Stimulated activated naive CD8-positive, alpha-beta T cell treated with anti-CD3 and anti-CD28 coated beads, Interleukin-15, Interleukin-2, amounts not matched to agents 100 ng/mL and 50 ng/mL, for 24 hours (primary cell): ENCODE measurements at regions not wholly inside any gene's neighbourhood (a gene's known extent, or its start where the extent isn't known, plus 50 kb on each side); places are given as distances from the start of the nearest gene placed in this dataset.

Experiments
- H3K27ac Mint-ChIP-seq: one replicate; pipeline ENCODE4 v1.8.0; 2021; ENCODE audit warnings: mild to moderate bottlenecking, mixed read lengths
- H3K27me3 Mint-ChIP-seq: one replicate; pipeline ENCODE4 v1.8.0; 2021; ENCODE audit warnings: mixed read lengths
- H3K36me3 Mint-ChIP-seq: one replicate; pipeline ENCODE4 v1.8.0; 2021; ENCODE audit warnings: low read depth, mixed read lengths
- H3K4me1 Mint-ChIP-seq: one replicate; pipeline ENCODE4 v1.8.0; 2021; ENCODE audit warnings: low read depth, mixed read lengths
- H3K4me3 Mint-ChIP-seq: one replicate; pipeline ENCODE4 v1.8.0; 2021; ENCODE audit warnings: mild to moderate bottlenecking, mixed read lengths
- H3K9me3 Mint-ChIP-seq: one replicate; pipeline ENCODE4 v1.8.0; 2021; ENCODE audit warnings: mixed read lengths

DNA sequence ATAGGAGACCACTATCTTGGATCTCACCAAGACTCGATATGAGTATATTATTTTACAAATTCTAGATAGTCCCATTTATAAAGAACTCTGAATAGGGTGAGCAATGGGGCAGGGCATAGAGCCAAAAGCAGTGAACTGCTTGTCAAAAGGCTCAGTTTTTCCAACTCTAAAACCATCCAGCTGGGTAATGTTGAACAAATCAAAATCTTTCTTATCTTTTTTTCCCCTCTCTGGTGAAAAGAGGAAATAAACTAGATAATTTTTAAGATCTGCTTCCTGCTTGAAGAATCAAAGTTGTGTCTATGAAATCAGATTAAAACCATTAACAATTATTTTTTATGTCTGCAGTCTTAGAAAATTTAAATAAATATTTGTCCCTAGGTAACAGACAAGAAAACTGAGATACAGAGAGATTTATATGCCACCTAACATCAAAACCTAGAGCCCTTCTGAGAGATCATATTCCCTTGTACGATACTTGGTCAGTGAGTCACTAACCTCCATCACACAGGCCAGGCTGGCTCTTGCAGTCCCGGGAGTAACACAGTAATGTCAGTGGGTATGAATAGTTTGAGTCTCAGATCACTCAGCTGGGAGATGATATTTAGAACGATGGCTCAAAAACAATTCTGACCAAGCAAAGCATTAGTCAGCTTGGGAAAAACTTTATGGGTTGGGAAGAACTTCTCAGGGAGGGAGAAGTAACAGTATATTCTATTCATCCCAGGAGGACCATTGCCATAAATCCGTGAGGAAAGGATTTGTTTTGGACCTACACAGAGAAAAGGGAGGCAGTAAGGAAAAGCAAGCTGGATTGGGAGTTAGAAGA, 178.8 kb downstream of the REEP3 start:
- Mint-ChIP-seq H3K27ac (peak overlapping the region; percentile 67), H3K9me3 (no peaks in the 10 kb centered on the region), H3K27me3 (no peaks in the 10 kb centered on the region), H3K4me1 (peaks cover 44% of the 10 kb centered on the region), H3K4me3 (no peak overlapping the region), H3K36me3 (no peaks in the 10 kb centered on the region)

DNA sequence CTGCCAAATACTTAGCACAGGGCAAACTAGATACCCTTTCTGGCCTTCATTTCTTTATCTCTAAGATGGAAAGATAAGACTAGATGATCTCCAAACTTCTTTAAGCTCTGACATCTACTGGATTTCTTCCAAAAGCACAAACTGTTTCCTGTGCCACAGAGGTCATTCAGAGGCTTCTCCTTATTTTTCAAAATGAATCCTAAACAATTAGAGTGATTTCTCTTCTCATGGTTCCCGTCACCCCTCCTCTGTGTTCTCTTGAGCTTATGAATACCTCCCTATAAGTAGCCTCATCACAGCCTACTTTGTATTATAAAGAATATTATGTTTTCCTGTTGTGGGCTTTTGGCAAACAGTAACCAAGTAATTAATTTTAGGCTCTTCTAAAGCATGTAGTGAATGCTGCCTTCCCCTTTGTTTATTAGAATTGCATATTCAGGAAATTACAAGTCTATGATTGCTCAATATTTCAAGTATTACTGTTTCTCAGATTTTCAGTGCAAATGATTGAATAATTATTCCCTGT, 179.5 kb downstream of the REEP3 start:
- no peak overlapping the region for H3K27ac Mint-ChIP-seq
- H3K36me3 Mint-ChIP-seq = no peaks in the 10 kb centered on the region
- H3K27me3 Mint-ChIP-seq = no peaks in the 10 kb centered on the region
- no peak overlapping the region for H3K4me3 Mint-ChIP-seq
- H3K9me3 Mint-ChIP-seq = no peaks in the 10 kb centered on the region
- H3K4me1 Mint-ChIP-seq = peaks cover 44% of the 10 kb centered on the region

DNA sequence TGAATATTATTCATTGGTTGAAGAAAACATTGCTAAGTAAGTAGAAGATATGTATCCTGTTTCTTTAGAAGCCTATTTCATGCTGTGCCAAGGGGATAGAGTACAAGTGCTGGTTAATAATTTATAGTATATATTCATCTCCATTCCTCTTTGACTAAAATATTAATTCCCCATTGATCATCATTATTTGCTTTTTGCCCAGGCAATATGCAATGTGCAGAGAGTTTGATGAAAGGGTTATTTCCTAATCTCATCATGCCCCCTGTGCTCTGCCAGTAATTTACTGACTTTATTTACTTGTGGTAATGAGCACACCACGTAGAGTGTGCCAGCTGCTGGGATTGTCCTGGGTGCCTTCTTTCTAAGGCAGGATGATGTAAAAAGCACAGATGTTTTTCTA, 180.9 kb downstream of the REEP3 start:
- H3K9me3 Mint-ChIP-seq = no peaks in the 10 kb centered on the region
- peaks cover 51% of the 10 kb centered on the region for H3K4me1 Mint-ChIP-seq
- H3K36me3 Mint-ChIP-seq = no peaks in the 10 kb centered on the region
- no peaks in the 10 kb centered on the region for H3K27me3 Mint-ChIP-seq
- no peak overlapping the region for H3K27ac Mint-ChIP-seq
- no peak overlapping the region for H3K4me3 Mint-ChIP-seq

DNA sequence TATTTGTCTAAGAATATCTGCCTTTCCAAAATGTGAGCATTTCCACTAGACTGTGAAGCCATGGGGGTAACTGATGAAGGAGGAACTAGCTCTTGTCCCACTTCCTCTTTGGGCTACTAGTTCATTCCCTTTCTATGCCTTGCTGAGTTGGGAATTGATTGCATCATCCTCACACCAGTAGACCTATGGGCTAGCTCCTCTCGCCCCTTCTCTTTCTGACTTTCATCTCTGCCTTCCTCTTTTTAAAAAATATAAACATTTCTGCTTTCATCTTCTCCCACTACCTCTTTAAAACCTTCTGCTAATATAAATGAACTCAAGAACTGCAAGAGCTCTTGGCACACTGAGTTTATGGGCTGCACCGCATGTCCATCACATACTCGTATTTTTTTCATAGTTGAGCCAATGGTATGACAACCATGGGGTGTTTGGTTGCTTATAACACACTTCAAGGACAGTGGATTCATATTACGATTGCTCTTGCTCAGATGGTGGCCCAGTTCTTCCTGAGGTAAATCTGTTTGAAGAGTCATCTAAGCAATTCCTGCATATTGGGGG, 182.0 kb downstream of the REEP3 start:
- H3K9me3 Mint-ChIP-seq = no peaks in the 10 kb centered on the region
- H3K27ac Mint-ChIP-seq = peak overlapping the region; percentile 26
- no peaks in the 10 kb centered on the region for H3K27me3 Mint-ChIP-seq
- no peak overlapping the region for H3K4me3 Mint-ChIP-seq
- peaks cover 58% of the 10 kb centered on the region for H3K4me1 Mint-ChIP-seq
- H3K36me3 Mint-ChIP-seq = no peaks in the 10 kb centered on the region

DNA sequence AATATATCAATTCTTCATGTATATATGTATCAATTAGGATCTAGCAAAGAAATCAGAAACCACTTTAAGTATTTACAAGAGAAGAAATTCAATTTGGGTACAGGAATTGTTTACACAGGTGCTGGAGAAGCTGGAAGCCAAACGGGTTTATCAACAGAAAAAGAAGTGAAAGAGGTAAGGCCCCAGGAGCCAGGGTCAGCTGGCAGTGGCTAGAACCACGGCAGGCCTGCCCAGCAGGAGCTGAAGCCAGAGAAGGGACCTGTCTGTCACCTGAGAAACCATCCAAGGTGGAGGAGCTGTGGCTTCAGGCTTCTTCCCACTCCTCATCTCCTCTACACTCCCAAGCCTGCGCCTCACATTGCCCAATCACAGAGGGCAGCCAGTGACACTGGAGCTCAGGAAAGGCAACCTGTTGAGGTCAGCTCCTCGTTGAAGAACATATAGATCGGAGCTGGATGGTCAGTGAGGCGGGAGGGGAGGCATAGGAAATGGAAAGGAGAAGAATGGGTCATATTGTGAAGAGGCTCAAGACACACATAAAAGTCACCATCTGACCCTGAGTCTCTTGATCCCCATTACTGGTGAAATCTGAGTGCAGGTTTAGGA, 182.6 kb downstream of the REEP3 start:
- Mint-ChIP-seq H3K4me3 (no peak overlapping the region), H3K9me3 (peaks cover 5% of the 10 kb centered on the region), H3K36me3 (no peaks in the 10 kb centered on the region), H3K27me3 (no peaks in the 10 kb centered on the region), H3K27ac (no peak overlapping the region), H3K4me1 (peaks cover 56% of the 10 kb centered on the region)

DNA sequence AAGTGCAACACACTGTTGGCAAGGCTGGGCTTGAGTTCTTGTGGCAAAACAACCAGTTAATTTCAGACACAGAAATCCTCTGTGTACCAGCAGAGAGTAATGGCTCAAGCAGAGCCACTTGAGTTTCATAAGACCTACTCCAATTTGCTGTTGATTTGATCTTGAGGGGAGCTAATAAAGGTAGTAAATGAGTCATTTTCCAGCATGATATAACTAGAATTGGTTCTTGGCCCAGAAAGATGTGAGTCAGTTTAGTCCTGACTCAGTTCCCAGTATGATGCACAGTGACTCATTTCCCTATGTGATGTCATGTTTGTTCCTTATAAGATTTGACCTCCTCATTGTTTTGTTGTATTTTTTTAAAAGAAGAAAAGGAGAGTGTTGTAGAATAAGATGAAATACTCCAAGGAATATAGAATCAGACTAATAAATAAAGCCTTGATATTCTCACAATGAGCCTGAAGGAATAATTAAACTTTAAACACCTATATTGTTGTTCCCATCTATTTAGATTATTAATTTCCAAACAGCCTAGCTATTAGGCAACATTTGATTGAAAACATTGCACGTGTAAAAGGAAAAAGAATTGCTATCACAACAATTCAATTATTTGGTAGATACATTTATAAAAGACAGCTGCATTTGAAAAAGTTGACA, 186.2 kb downstream of the REEP3 start:
- peak overlapping the region; percentile 33 for H3K4me3 Mint-ChIP-seq
- H3K9me3 Mint-ChIP-seq = peaks cover 5% of the 10 kb centered on the region
- H3K4me1 Mint-ChIP-seq = peaks cover 54% of the 10 kb centered on the region
- no peaks in the 10 kb centered on the region for H3K36me3 Mint-ChIP-seq
- H3K27me3 Mint-ChIP-seq = no peaks in the 10 kb centered on the region
- H3K27ac Mint-ChIP-seq = peak overlapping the region; percentile 62

DNA sequence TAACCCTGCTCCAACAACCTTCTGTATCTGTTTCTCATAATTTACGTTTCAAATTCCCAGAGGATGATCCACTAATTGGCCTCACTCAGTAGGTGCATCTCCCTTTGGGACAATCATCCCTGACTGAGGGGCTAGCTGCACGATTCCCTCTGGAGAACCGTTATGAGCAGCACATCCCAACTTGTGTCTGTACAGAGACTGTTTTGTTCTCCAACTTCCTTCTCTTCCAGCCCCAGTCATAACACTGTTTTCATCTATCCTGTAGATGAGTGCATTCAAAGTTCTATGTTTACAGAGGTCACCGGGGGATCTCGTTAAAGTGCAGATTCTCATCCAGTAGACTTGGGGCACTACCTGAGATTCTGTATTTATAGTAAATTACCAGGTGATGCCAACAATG, 187.2 kb downstream of the REEP3 start:
- Mint-ChIP-seq H3K4me1 (peaks cover 49% of the 10 kb centered on the region), H3K27ac (no peak overlapping the region), H3K36me3 (no peaks in the 10 kb centered on the region), H3K9me3 (peaks cover 5% of the 10 kb centered on the region), H3K27me3 (no peaks in the 10 kb centered on the region), H3K4me3 (no peak overlapping the region)

DNA sequence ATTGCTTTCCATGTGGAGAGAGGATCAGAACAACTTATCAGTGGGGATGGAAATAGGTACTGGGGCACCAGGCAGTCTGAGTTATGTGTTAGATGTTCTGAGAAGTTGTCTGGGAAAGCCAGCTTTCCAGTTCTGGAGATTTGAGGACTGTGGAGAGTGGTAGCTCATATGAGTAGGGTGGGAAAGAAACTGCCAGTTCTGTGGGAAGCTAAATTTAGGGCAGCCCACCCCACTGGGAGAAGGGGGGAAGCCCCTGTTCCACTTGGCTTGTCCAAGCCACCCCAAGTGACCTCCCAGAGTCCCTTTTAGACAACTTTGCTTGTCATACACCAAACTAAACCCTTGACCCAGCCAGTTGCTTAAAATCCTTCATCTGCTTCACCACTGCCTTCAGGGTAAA, 189.5 kb downstream of the REEP3 start:
- H3K4me1 Mint-ChIP-seq = peaks cover 42% of the 10 kb centered on the region
- H3K27me3 Mint-ChIP-seq = no peaks in the 10 kb centered on the region
- H3K27ac Mint-ChIP-seq = no peak overlapping the region
- no peak overlapping the region for H3K4me3 Mint-ChIP-seq
- H3K9me3 Mint-ChIP-seq = peaks cover 5% of the 10 kb centered on the region
- no peaks in the 10 kb centered on the region for H3K36me3 Mint-ChIP-seq

DNA sequence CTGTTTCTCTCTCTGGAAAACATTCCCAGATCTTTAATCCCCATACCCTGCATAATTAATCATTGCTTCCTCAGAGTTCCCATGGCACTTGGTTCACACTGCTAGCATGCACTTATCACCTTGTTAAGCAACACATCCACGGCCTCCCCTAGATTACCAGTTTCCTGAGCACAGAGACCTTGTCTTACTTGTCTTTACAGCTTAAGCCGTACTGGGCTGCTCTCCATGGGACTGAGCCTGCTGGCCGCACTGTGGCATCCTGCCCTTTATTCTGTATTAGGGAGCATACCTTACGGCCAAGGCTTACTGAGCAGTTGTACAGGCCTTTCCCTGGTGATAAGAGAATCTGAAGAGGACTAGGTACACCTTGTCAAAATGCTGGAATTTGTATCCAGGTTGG, 190.2 kb downstream of the REEP3 start:
- Mint-ChIP-seq H3K9me3 (peaks cover 5% of the 10 kb centered on the region), H3K27ac (no peak overlapping the region), H3K4me1 (peaks cover 45% of the 10 kb centered on the region), H3K4me3 (no peak overlapping the region), H3K36me3 (no peaks in the 10 kb centered on the region), H3K27me3 (no peaks in the 10 kb centered on the region)

DNA sequence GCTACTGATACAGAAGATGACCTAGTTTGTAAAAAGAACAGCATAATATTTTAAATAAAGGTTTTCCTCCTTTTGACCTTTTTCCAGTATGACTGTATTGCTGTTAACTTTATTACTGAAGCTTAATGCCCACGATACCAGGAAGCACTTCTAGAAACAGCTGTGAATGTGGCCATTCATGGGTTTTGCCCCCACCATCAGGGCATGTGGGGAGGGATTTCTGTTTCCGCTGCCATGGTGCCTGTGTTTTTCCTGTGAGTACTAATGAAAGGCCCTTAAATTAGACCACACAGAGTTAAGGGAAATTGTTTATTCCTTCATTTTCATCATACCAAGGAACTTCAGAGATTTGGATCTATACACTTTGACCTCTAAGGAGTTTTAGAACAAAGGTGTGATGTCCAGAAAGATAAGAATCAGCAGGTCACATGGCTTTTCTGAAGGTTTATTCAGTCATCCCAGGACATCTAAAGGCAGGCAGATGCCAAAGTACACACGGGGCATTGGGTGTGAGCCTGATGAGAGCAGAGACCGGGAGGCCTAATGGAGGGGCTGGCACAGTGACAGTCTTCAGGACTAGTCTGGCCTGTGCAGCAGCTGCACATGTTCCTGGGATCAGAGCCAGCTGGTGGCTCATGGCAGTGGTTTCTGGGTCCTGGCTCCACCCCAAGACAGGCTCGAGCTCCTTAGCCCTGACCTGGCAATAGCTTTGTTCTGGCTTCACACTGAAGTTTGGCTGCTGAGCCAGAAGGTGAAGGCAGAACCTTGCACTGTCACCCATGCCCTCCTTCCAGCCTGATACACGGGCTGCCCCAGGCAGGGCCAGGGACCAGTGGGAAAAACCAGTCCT, 190.9 kb downstream of the REEP3 start:
- H3K4me3 Mint-ChIP-seq = no peak overlapping the region
- H3K27ac Mint-ChIP-seq = no peak overlapping the region
- H3K36me3 Mint-ChIP-seq = no peaks in the 10 kb centered on the region
- H3K9me3 Mint-ChIP-seq = peaks cover 5% of the 10 kb centered on the region
- peaks cover 39% of the 10 kb centered on the region for H3K4me1 Mint-ChIP-seq
- no peaks in the 10 kb centered on the region for H3K27me3 Mint-ChIP-seq

DNA sequence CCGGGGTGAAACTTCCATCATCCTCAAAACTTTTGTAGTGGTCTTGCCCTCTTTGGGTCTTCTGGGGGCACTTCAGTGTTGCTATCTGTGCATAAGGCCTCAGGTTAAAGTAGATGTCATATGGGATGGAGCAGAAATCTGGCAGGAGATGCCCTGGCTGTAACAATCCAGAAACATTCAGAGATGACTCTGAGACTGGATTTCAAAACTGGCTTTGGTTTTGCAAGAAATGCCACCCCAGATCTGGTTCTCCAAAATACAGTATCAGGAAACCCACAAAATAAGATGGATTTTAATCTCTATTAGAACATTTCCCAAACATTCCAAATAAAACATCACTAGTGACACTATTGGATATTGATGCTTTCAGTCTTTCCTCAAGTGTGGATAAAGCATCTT, 191.5 kb downstream of the REEP3 start:
- H3K4me1 Mint-ChIP-seq = peaks cover 33% of the 10 kb centered on the region
- no peaks in the 10 kb centered on the region for H3K27me3 Mint-ChIP-seq
- H3K9me3 Mint-ChIP-seq = peaks cover 5% of the 10 kb centered on the region
- no peaks in the 10 kb centered on the region for H3K36me3 Mint-ChIP-seq
- H3K4me3 Mint-ChIP-seq = no peak overlapping the region
- H3K27ac Mint-ChIP-seq = no peak overlapping the region

DNA sequence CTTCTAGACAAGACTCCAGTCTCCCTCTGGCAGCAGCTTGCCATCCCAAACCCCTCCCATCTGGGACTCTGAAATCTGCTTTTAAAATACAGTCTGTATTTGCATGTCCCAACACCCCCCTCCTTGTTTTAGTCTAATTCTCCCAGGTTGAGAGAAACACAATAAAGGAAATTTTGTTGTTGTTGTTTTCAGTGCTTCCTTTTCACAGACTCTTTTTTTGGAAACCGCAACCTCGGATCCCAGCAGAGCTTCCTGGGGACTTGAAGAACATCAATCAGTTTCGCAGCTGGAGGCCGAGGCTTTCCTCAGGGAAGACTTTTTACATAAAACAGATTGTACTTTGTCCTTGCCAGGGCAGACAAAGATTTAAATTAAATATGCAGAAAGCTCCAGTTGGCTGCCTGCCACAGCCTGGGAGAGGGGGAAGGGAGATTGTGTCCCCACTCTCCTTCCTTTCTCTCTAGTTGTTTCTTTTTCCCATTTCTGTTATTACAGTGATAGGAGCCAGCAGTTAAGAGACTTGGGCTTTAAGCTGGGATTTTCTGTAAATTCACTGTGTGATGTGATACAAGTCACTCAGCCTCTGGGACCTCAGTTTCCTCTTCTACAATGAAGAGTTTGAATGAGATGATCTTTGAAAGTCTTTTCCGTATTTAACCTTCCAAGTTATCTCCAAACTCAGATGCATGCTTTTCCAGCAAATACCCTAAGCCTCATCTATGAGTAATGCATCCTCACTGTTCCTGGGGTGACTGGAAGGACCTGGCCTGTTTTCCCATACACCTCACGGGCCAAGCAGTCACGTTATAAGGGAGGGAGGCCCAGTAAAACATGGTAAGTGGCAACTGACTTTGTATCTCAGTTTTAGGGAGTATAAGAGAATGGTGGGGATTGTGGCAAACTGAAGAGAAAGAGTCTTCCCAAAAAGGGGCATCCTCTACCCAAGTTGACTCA, 192.3 kb downstream of the REEP3 start:
- Mint-ChIP-seq H3K27me3 (no peaks in the 10 kb centered on the region), H3K9me3 (peaks cover 2% of the 10 kb centered on the region), H3K4me1 (peaks cover 25% of the 10 kb centered on the region), H3K27ac (no peak overlapping the region), H3K36me3 (no peaks in the 10 kb centered on the region), H3K4me3 (no peak overlapping the region)

DNA sequence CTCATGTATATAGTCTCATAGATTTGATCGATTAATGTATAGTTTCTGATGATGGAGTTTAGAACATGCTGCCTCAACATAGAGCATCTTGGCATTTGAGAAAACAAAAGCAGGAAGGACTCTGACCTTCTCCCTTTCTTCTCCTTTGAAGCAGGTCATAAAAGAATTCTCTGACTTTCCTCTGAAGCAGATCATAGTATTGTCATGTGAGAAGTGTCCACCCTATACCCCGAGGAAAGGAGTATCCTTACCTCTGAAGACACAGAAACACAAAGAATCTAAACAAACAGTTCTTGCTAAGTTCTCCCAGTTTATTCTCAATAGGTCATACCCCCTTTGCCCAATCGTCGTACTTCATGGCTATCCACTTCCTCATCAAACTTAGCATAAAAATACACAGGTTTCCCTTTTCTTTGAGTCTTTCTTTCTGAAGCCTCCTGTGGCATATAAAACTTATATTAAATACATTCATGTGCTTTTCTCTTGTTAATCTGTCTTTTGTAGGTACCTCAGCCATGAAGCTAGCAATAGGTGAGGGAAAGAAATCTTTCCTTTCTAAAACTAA, 194.9 kb downstream of the REEP3 start:
- Mint-ChIP-seq H3K4me1 (peaks cover 15% of the 10 kb centered on the region), H3K4me3 (no peak overlapping the region), H3K27me3 (no peaks in the 10 kb centered on the region)

More for the DNA sequence above, 194.9 kb downstream of the REEP3 start:
- Mint-ChIP-seq H3K9me3 (no peaks in the 10 kb centered on the region), H3K36me3 (no peaks in the 10 kb centered on the region), H3K27ac (no peak overlapping the region)
